ENCODE measurements at regions not wholly inside any gene's neighbourhood (a gene's known extent, or its start where the extent isn't known, plus 50 kb on each side); places are given as distances from the start of the nearest gene placed in this dataset.

DNA sequence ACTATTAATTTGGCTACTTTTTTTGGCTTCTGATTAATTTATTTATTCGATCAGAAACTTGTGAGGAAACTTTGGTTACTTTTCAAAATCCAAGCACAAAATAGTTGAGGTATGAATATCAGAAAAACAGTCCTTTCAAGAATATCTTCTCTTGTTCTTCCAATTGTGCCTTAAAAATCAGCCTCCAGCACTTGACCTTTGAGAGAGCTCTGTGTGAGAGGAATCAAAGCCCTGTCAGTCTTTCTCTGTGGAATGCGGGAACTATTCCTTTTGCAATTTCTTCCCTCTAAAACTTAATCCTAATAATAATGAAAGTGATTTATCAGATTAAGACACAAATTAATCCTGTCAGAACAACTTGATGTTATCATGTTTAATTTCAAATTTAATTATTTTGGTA, 185.9 kb downstream of the ABHD5 start:
- Mint-ChIP-seq H3K4me3 (ENCODE audit: low read depth, unreplicated experiment) (no peak overlapping the region), H3K27me3 (ENCODE audit: unreplicated experiment) (no peaks in the 10 kb centered on the region), H3K4me1 (ENCODE audit: low read depth, unreplicated experiment) (peaks cover 27% of the 10 kb centered on the region), H3K36me3 (ENCODE audit: insufficient read depth, unreplicated experiment) (no peaks in the 10 kb centered on the region), H3K27ac (ENCODE audit: unreplicated experiment) (no peak overlapping the region), H3K9me3 (ENCODE audit: low read depth, unreplicated experiment) (peaks cover 4% of the 10 kb centered on the region)
- TF ChIP-seq, protein P1, sequence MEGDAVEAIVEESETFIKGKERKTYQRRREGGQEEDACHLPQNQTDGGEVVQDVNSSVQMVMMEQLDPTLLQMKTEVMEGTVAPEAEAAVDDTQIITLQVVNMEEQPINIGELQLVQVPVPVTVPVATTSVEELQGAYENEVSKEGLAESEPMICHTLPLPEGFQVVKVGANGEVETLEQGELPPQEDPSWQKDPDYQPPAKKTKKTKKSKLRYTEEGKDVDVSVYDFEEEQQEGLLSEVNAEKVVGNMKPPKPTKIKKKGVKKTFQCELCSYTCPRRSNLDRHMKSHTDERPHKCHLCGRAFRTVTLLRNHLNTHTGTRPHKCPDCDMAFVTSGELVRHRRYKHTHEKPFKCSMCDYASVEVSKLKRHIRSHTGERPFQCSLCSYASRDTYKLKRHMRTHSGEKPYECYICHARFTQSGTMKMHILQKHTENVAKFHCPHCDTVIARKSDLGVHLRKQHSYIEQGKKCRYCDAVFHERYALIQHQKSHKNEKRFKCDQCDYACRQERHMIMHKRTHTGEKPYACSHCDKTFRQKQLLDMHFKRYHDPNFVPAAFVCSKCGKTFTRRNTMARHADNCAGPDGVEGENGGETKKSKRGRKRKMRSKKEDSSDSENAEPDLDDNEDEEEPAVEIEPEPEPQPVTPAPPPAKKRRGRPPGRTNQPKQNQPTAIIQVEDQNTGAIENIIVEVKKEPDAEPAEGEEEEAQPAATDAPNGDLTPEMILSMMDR (IDR thresholded peaks at IDR 0.05; ENCODE audit: unreplicated experiment): no peak
- BruUV-seq (replicated peaks): no TSS peak
- no peak for DNase-seq
- intact Hi-C loops (cut with micrococcal nuclease; ENCODE audit: unreplicated experiment): loop anchor here (5.0 kb wide), 1 partner anchor 121 kb away; no protein-coding TSS in a partner anchor
- CTCF ChIA-PET: no interaction called here

- H3K36me3 Mint-ChIP-seq (ENCODE audit: insufficient read depth, unreplicated experiment): no peaks in the 10 kb centered on the region
- H3K27ac Mint-ChIP-seq (ENCODE audit: unreplicated experiment): no peak overlapping the region
- peaks cover 4% of the 10 kb centered on the region for H3K9me3 Mint-ChIP-seq (ENCODE audit: low read depth, unreplicated experiment)
- no peak overlapping the region for H3K4me3 Mint-ChIP-seq (ENCODE audit: low read depth, unreplicated experiment)
- TF ChIP-seq, protein P1 (IDR thresholded peaks at IDR 0.05; ENCODE audit: unreplicated experiment): no peak
- no peaks in the 10 kb centered on the region for H3K27me3 Mint-ChIP-seq (ENCODE audit: unreplicated experiment)
- peaks cover 14% of the 10 kb centered on the region for H3K4me1 Mint-ChIP-seq (ENCODE audit: low read depth, unreplicated experiment)
- CTCF ChIA-PET: interaction anchor here (0.6 to 1.1 kb wide), 2 partner anchors 23 to 113 kb away, joined by 3 to 7 read pairs; no protein-coding TSS in a partner anchor
- no TSS peak for BruUV-seq (replicated peaks)
- intact Hi-C loops (cut with micrococcal nuclease; ENCODE audit: unreplicated experiment): loop anchor here (1.0 to 5.0 kb wide), 2 partner anchors 118 to 319 kb away; no protein-coding TSS in a partner anchor
- peak; percentile 59 for DNase-seq
Measured at GRCh38 chr3:43879166-43879565, 188.4 kb downstream of the ABHD5 start.

- intact Hi-C loops (cut with micrococcal nuclease; ENCODE audit: unreplicated experiment): no loop called here
- H3K4me3 Mint-ChIP-seq (ENCODE audit: low read depth, unreplicated experiment): no peak overlapping the region
- DNase-seq: no peak
- H3K27ac Mint-ChIP-seq (ENCODE audit: unreplicated experiment): no peak overlapping the region
- TF ChIP-seq, protein P1 (IDR thresholded peaks at IDR 0.05; ENCODE audit: unreplicated experiment): no peak
- BruUV-seq (replicated peaks): no TSS peak
- CTCF ChIA-PET: no interaction called here
- no peaks in the 10 kb centered on the region for H3K36me3 Mint-ChIP-seq (ENCODE audit: insufficient read depth, unreplicated experiment)
- no peaks in the 10 kb centered on the region for H3K27me3 Mint-ChIP-seq (ENCODE audit: unreplicated experiment)
- peaks cover 11% of the 10 kb centered on the region for H3K4me1 Mint-ChIP-seq (ENCODE audit: low read depth, unreplicated experiment)
- peaks cover 4% of the 10 kb centered on the region for H3K9me3 Mint-ChIP-seq (ENCODE audit: low read depth, unreplicated experiment)
Measured at GRCh38 chr3:43882976-43883680, 192.4 kb downstream of the ABHD5 start.

GRCh38 chr3:43883729-43884396, 193.1 kb downstream of the ABHD5 start:
- no TSS peak for BruUV-seq (replicated peaks)
- H3K27me3 Mint-ChIP-seq (ENCODE audit: unreplicated experiment): no peaks in the 10 kb centered on the region
- H3K27ac Mint-ChIP-seq (ENCODE audit: unreplicated experiment): no peak overlapping the region
- DNase-seq: peak; percentile 7
- H3K36me3 Mint-ChIP-seq (ENCODE audit: insufficient read depth, unreplicated experiment): no peaks in the 10 kb centered on the region
- CTCF ChIA-PET: no interaction called here
- intact Hi-C loops (cut with micrococcal nuclease; ENCODE audit: unreplicated experiment): no loop called here
- TF ChIP-seq, protein P1 (IDR thresholded peaks at IDR 0.05; ENCODE audit: unreplicated experiment): no peak
- H3K4me3 Mint-ChIP-seq (ENCODE audit: low read depth, unreplicated experiment): no peak overlapping the region
- H3K4me1 Mint-ChIP-seq (ENCODE audit: low read depth, unreplicated experiment): peaks cover 9% of the 10 kb centered on the region
- H3K9me3 Mint-ChIP-seq (ENCODE audit: low read depth, unreplicated experiment): peaks cover 4% of the 10 kb centered on the region
